Trophoblast cell (in vitro differentiated cells and primary cell): ENCODE measurements at regions not wholly inside any gene's neighbourhood (a gene's known extent, or its start where the extent isn't known, plus 50 kb on each side); places are given as distances from the start of the nearest gene placed in this dataset.

Source experiments
- DNase-seq, 2 donors: peaks; one replicate each; pipeline ENCODE4 v3.0.0-alpha.2; 2016
- H2AFZ ChIP-seq: 2 replicates; pipeline ENCODE4 v1.6.1; 2013; ENCODE audit warnings: low read length, moderate library complexity, mild to moderate bottlenecking; ENCODE audit not compliant: insufficient read depth, poor library complexity
- H2AK5ac ChIP-seq: 2 replicates; pipeline ENCODE4 v1.6.1; 2013; ENCODE audit warnings: mild to moderate bottlenecking, low read length
- H2BK120ac ChIP-seq: 2 replicates; pipeline ENCODE4 v1.6.1; 2013; ENCODE audit warnings: low read length, mild to moderate bottlenecking, moderate library complexity; ENCODE audit not compliant: insufficient read depth, poor library complexity
- H2BK12ac ChIP-seq: 2 replicates; pipeline ENCODE4 v1.6.1; 2013; ENCODE audit warnings: mild to moderate bottlenecking, low read length, moderate library complexity
- H2BK5ac ChIP-seq: 2 replicates; pipeline ENCODE4 v1.6.1; 2013; ENCODE audit warnings: low read length, low read depth, moderate library complexity, mild to moderate bottlenecking; ENCODE audit not compliant: poor library complexity
- H3K14ac ChIP-seq: 2 replicates; pipeline ENCODE4 v1.6.1; 2013; ENCODE audit warnings: mild to moderate bottlenecking, low read length
- H3K18ac ChIP-seq: 2 replicates; pipeline ENCODE4 v1.6.1; 2013; ENCODE audit warnings: mild to moderate bottlenecking, low read length
- H3K23ac ChIP-seq: 2 replicates; pipeline ENCODE4 v1.6.1; 2013; ENCODE audit warnings: low read length
- H3K27ac ChIP-seq: 2 replicates; pipeline ENCODE4 v1.5.1; 2013; ENCODE audit warnings: low read depth, mild to moderate bottlenecking, inconsistent platforms, low read length, moderate library complexity
- H3K27me3 ChIP-seq: 2 replicates; pipeline ENCODE4 v1.6.1; 2013; ENCODE audit warnings: inconsistent platforms, mild to moderate bottlenecking, low read length, moderate library complexity; ENCODE audit not compliant: insufficient read depth
- H3K36me3 ChIP-seq, 2 experiments: 1 replicate in 1 of 2; 2 replicates in 1 of 2; pipeline ENCODE4 v1.6.1; 2013; ENCODE audit warnings: low read length in 2 of 2, mild to moderate bottlenecking in 2 of 2, moderate library complexity in 1 of 2; ENCODE audit not compliant: insufficient read depth in 2 of 2, control insufficient read depth in 1 of 2
- H3K4ac ChIP-seq: 2 replicates; pipeline ENCODE4 v1.6.1; 2013; ENCODE audit warnings: low read depth, mild to moderate bottlenecking, low read length, moderate library complexity
- H3K4me1 ChIP-seq, 2 experiments: 1 replicate in 1 of 2; 2 replicates in 1 of 2; pipeline ENCODE4 v1.6.1; 2013; ENCODE audit warnings: low read length in 2 of 2, mild to moderate bottlenecking in 2 of 2, moderate library complexity in 1 of 2; ENCODE audit not compliant: insufficient read depth in 2 of 2, control insufficient read depth in 1 of 2
- H3K4me2 ChIP-seq: 2 replicates; pipeline ENCODE4 v1.6.1; 2013; ENCODE audit warnings: inconsistent platforms, mild to moderate bottlenecking, low read length, moderate library complexity
- H3K4me3 ChIP-seq: 2 replicates; pipeline ENCODE4 v1.5.1; 2013; ENCODE audit warnings: mild to moderate bottlenecking, low read depth, low read length, inconsistent platforms
- H3K79me1 ChIP-seq: one replicate; pipeline ENCODE4 v1.6.1; 2013; ENCODE audit warnings: low read length
- H3K79me2 ChIP-seq: 2 replicates; pipeline ENCODE4 v1.6.1; 2013; ENCODE audit warnings: low read length, mild to moderate bottlenecking; ENCODE audit not compliant: control insufficient read depth, insufficient read depth, poor library complexity
- H3K9ac ChIP-seq: 2 replicates; pipeline ENCODE4 v1.6.1; 2013; ENCODE audit warnings: mild to moderate bottlenecking, low read length
- H3K9me3 ChIP-seq: 2 replicates; pipeline ENCODE4 v1.6.1; 2013; ENCODE audit warnings: low read depth, mild to moderate bottlenecking, control low read depth, inconsistent platforms, low read length; ENCODE audit not compliant: insufficient read depth
- H4K12ac ChIP-seq: 2 replicates; pipeline ENCODE4 v1.6.1; 2013; ENCODE audit warnings: low read depth, mild to moderate bottlenecking, low read length, moderate library complexity
- H4K8ac ChIP-seq: 2 replicates; pipeline ENCODE4 v1.6.1; 2013; ENCODE audit warnings: low read depth, mild to moderate bottlenecking, low read length, moderate library complexity
- H4K91ac ChIP-seq: one replicate; pipeline ENCODE4 v1.6.1; 2013; ENCODE audit warnings: low read depth, mild to moderate bottlenecking, low read length, moderate library complexity
- WGBS: extraction: QIAGEN DNeasy Blood & Tissue Kit; methylation state at CpG from one replicate; pipeline ENCODE4 v1.1.7; 2013; ENCODE audit warnings: missing lambda C conversion rate; ENCODE audit not compliant: insufficient read length, insufficient coverage; ENCODE audit errors: extremely low coverage; 5-methylcytosine and 5-hydroxymethylcytosine counted together

GRCh38 chr1:96509339-96509738 lies 212.2 kb upstream of the PTBP2 start:
- H2AFZ ChIP-seq, result no peak overlapping the region
- no peak overlapping the region for H2BK5ac ChIP-seq
- no peak overlapping the region for H3K4ac ChIP-seq
- H2BK12ac ChIP-seq, result no peak overlapping the region
- H3K4me2 ChIP-seq, result no peak overlapping the region
- no peak overlapping the region for H3K27ac ChIP-seq
- H3K79me2 ChIP-seq, result no peaks in the 10 kb centered on the region
- H3K9me3 ChIP-seq, result no peaks in the 10 kb centered on the region
- peaks cover 3 to 4% of the 10 kb centered on the region in 2 experiments for H3K4me1 ChIP-seq
- H3K14ac ChIP-seq, result no peak overlapping the region
- H3K9ac ChIP-seq, result peak overlapping the region; percentile 18
- no peaks in the 10 kb centered on the region for H3K27me3 ChIP-seq
- H4K8ac ChIP-seq, result no peak overlapping the region
- no peak overlapping the region for H4K91ac ChIP-seq
- H2BK120ac ChIP-seq, result no peak overlapping the region
- H3K18ac ChIP-seq, result no peak overlapping the region
- no peak overlapping the region for H3K23ac ChIP-seq
- no peaks in the 10 kb centered on the region for H3K79me1 ChIP-seq
- no peaks in the 10 kb centered on the region for H3K36me3 ChIP-seq
- no peak overlapping the region for H2AK5ac ChIP-seq
- no peak overlapping the region for H4K12ac ChIP-seq
- no CpG with 5 or more reads among the region's 1 CpG for WGBS
- no peak for DNase-seq
- H3K4me3 ChIP-seq, result no peak overlapping the region

- no peak overlapping the region for H2AFZ ChIP-seq
- no CpG with 5 or more reads among the region's 2 CpGs for WGBS
- H3K79me1 ChIP-seq, result no peaks in the 10 kb centered on the region
- H2BK5ac ChIP-seq, result no peak overlapping the region
- no peak overlapping the region for H4K8ac ChIP-seq
- H3K18ac ChIP-seq, result no peak overlapping the region
- no peak overlapping the region for H4K12ac ChIP-seq
- no peak overlapping the region for H2AK5ac ChIP-seq
- H3K27me3 ChIP-seq, result no peaks in the 10 kb centered on the region
- no peak overlapping the region for H3K9ac ChIP-seq
- no peaks in the 10 kb centered on the region for H3K36me3 ChIP-seq
- no peak overlapping the region for H3K23ac ChIP-seq
- no peak overlapping the region for H3K4me2 ChIP-seq
- no peak overlapping the region for H2BK120ac ChIP-seq
- peaks cover 3 to 4% of the 10 kb centered on the region in 2 experiments for H3K4me1 ChIP-seq
- H3K14ac ChIP-seq, result no peak overlapping the region
- no peak overlapping the region for H2BK12ac ChIP-seq
- no peak for DNase-seq
- H4K91ac ChIP-seq, result no peak overlapping the region
- no peaks in the 10 kb centered on the region for H3K79me2 ChIP-seq
- peak overlapping the region; percentile 45 for H3K27ac ChIP-seq
- H3K4ac ChIP-seq, result no peak overlapping the region
- H3K9me3 ChIP-seq, result no peaks in the 10 kb centered on the region
- H3K4me3 ChIP-seq, result no peak overlapping the region
Measured at GRCh38 chr1:96509951-96510350, 211.6 kb upstream of the PTBP2 start.

GRCh38 chr1:96510391-96510790 lies 211.2 kb upstream of the PTBP2 start:
- no peak overlapping the region for H3K4ac ChIP-seq
- H3K9me3 ChIP-seq, result no peaks in the 10 kb centered on the region
- no CpG with 5 or more reads among the region's 3 CpGs for WGBS
- H3K79me1 ChIP-seq, result no peaks in the 10 kb centered on the region
- H3K23ac ChIP-seq, result no peak overlapping the region
- H3K4me3 ChIP-seq, result no peak overlapping the region
- H2BK5ac ChIP-seq, result no peak overlapping the region
- H2AFZ ChIP-seq, result no peak overlapping the region
- no peak overlapping the region for H3K4me2 ChIP-seq
- H3K27ac ChIP-seq, result peak overlapping the region; percentile 45
- H2AK5ac ChIP-seq, result no peak overlapping the region
- no peak overlapping the region for H3K18ac ChIP-seq
- H3K9ac ChIP-seq, result no peak overlapping the region
- no peak for DNase-seq
- no peak overlapping the region for H4K8ac ChIP-seq
- H3K36me3 ChIP-seq, result no peaks in the 10 kb centered on the region
- H3K27me3 ChIP-seq, result no peaks in the 10 kb centered on the region
- H4K91ac ChIP-seq, result no peak overlapping the region
- no peak overlapping the region for H2BK120ac ChIP-seq
- H4K12ac ChIP-seq, result no peak overlapping the region
- H3K4me1 ChIP-seq, result peaks cover 3 to 4% of the 10 kb centered on the region in 2 experiments
- no peak overlapping the region for H3K14ac ChIP-seq
- H3K79me2 ChIP-seq, result no peaks in the 10 kb centered on the region
- no peak overlapping the region for H2BK12ac ChIP-seq

GRCh38 chr1:96510911-96511310 lies 210.7 kb upstream of the PTBP2 start:
- H2BK12ac ChIP-seq, result no peak overlapping the region
- H3K4me3 ChIP-seq, result no peak overlapping the region
- no peak overlapping the region for H3K14ac ChIP-seq
- H2AFZ ChIP-seq, result no peak overlapping the region
- H3K4me2 ChIP-seq, result no peak overlapping the region
- no peak overlapping the region for H4K12ac ChIP-seq
- no peak overlapping the region for H3K18ac ChIP-seq
- no peak overlapping the region for H2AK5ac ChIP-seq
- H4K8ac ChIP-seq, result no peak overlapping the region
- H3K9ac ChIP-seq, result no peak overlapping the region
- H3K27ac ChIP-seq, result no peak overlapping the region
- H3K4me1 ChIP-seq, result peaks cover 3 to 4% of the 10 kb centered on the region in 2 experiments
- no CpG with 5 or more reads among the region's 3 CpGs for WGBS
- no peaks in the 10 kb centered on the region for H3K79me2 ChIP-seq
- no peaks in the 10 kb centered on the region for H3K79me1 ChIP-seq
- H3K23ac ChIP-seq, result no peak overlapping the region
- no peaks in the 10 kb centered on the region for H3K36me3 ChIP-seq
- H4K91ac ChIP-seq, result no peak overlapping the region
- no peak for DNase-seq
- H3K4ac ChIP-seq, result no peak overlapping the region
- H2BK120ac ChIP-seq, result no peak overlapping the region
- H2BK5ac ChIP-seq, result no peak overlapping the region
- no peaks in the 10 kb centered on the region for H3K27me3 ChIP-seq
- no peaks in the 10 kb centered on the region for H3K9me3 ChIP-seq
